GM21737 (cell line): ENCODE measurements at regions not wholly inside any gene's neighbourhood (a gene's known extent, or its start where the extent isn't known, plus 50 kb on each side); places are given as distances from the start of the nearest gene placed in this dataset.
"Not testable (repeated sequence)": the region's sequence is repeated elsewhere in the genome, so short reads cannot be mapped to it uniquely, and the experiment has no call there.

ENCODE experiments used
- ATAC-seq: cut with Tn5 transposase; IDR thresholded peaks from one replicate; pipeline ENCODE4 v1.9.1; 2021; ENCODE audit warnings: mild to moderate bottlenecking, moderate library complexity; ENCODE audit not compliant: unreplicated experiment

GRCh38 chr22:48423481-48423911 is 1404.2 kb downstream of the BRD1 start:
- ATAC-seq, result no peak

GRCh38 chr22:48422900-48423480 is 1404.7 kb downstream of the BRD1 start:
- ATAC-seq, result no peak

- ATAC-seq, result no peak
Observed at GRCh38 chr22:48418831-48419230, 1408.8 kb downstream of the BRD1 start.

GRCh38 chr22:48417225-48418070 is 1410.2 kb downstream of the BRD1 start:
- ATAC-seq, result no peak

GRCh38 chr22:48416396-48417224 is 1411.1 kb downstream of the BRD1 start:
- ATAC-seq, result no peak

GRCh38 chr22:48415520-48415919 is 1412.2 kb downstream of the BRD1 start:
- ATAC-seq, result no peak

- no peak for ATAC-seq
Observed at GRCh38 chr22:48414651-48415050, 1413.0 kb downstream of the BRD1 start.

GRCh38 chr22:48412931-48413330 is 1414.7 kb downstream of the BRD1 start:
- ATAC-seq, result not testable (repeated sequence)

- no peak for ATAC-seq
Observed at GRCh38 chr22:48410536-48410935, 1417.1 kb downstream of the BRD1 start.

GRCh38 chr22:48407256-48407955 is 1420.3 kb downstream of the BRD1 start:
- ATAC-seq, result no peak

GRCh38 chr22:48406161-48406560 is 1421.5 kb downstream of the BRD1 start:
- no peak for ATAC-seq

- no peak for ATAC-seq
Observed at GRCh38 chr22:48405741-48406140, 1421.9 kb downstream of the BRD1 start.

GRCh38 chr22:48404801-48405447 is 1422.7 kb downstream of the BRD1 start:
- no peak for ATAC-seq

- no peak for ATAC-seq
Observed at GRCh38 chr22:48403521-48404403, 1423.9 kb downstream of the BRD1 start.

GRCh38 chr22:48402591-48403031 is 1425.1 kb downstream of the BRD1 start:
- ATAC-seq, result no peak

GRCh38 chr22:48401523-48401922 is 1426.2 kb downstream of the BRD1 start:
- ATAC-seq, result not testable (repeated sequence)

- ATAC-seq, result no peak
Observed at GRCh38 chr22:48398181-48398905, 1429.3 kb downstream of the BRD1 start.

- no peak for ATAC-seq
Observed at GRCh38 chr22:48397531-48398180, 1430.0 kb downstream of the BRD1 start.
